ENCODE measurements at regions not wholly inside any gene's neighbourhood (a gene's known extent, or its start where the extent isn't known, plus 50 kb on each side); places are given as distances from the start of the nearest gene placed in this dataset.
"Not testable (repeated sequence)": the region's sequence is repeated elsewhere in the genome, so short reads cannot be mapped to it uniquely, and the experiment has no call there.

- DNase-seq (ENCODE audit: low spot score): no peak
These were observed 188.4 kb downstream of the PAH start for GRCh38 chr12:102728506-102729242.

- no peak for DNase-seq (ENCODE audit: low spot score)
These were observed 190.4 kb downstream of the PAH start for GRCh38 chr12:102726686-102727085.

GRCh38 chr12:102722147-102722546 lies 194.9 kb downstream of the PAH start:
- DNase-seq (ENCODE audit: low spot score): no peak

- DNase-seq (ENCODE audit: low spot score): no peak
These were observed 208.9 kb downstream of the PAH start for GRCh38 chr12:102708108-102708507.

- peak; percentile 43 for DNase-seq (ENCODE audit: low spot score)
These were observed 214.5 kb downstream of the PAH start for GRCh38 chr12:102702447-102703114.

- DNase-seq (ENCODE audit: low spot score): no peak
These were observed 215.7 kb upstream of the IGF1 start for GRCh38 chr12:102696045-102696444.

- DNase-seq (ENCODE audit: low spot score): no peak
These were observed 214.5 kb upstream of the IGF1 start for GRCh38 chr12:102694903-102695302.

- no peak for DNase-seq (ENCODE audit: low spot score)
These were observed 211.6 kb upstream of the IGF1 start for GRCh38 chr12:102691773-102692555.

- no peak for DNase-seq (ENCODE audit: low spot score)
These were observed 209.9 kb upstream of the IGF1 start for GRCh38 chr12:102690253-102690652.

- DNase-seq (ENCODE audit: low spot score): no peak
These were observed 209.3 kb upstream of the IGF1 start for GRCh38 chr12:102689701-102690100.

- no peak for DNase-seq (ENCODE audit: low spot score)
These were observed 207.2 kb upstream of the IGF1 start for GRCh38 chr12:102687523-102687922.

- DNase-seq (ENCODE audit: low spot score): no peak
These were observed 205.5 kb upstream of the IGF1 start for GRCh38 chr12:102685841-102686240.

GRCh38 chr12:102685172-102685571 lies 204.8 kb upstream of the IGF1 start:
- no peak for DNase-seq (ENCODE audit: low spot score)

- no peak for DNase-seq (ENCODE audit: low spot score)
These were observed 202.3 kb upstream of the IGF1 start for GRCh38 chr12:102682366-102683289.

GRCh38 chr12:102681747-102682146 lies 201.4 kb upstream of the IGF1 start:
- no peak for DNase-seq (ENCODE audit: low spot score)

GRCh38 chr12:102681309-102681708 lies 200.9 kb upstream of the IGF1 start:
- no peak for DNase-seq (ENCODE audit: low spot score)

GRCh38 chr12:102680304-102680703 lies 199.9 kb upstream of the IGF1 start:
- no peak for DNase-seq (ENCODE audit: low spot score)

- no peak for DNase-seq (ENCODE audit: low spot score)
These were observed 196.4 kb upstream of the IGF1 start for GRCh38 chr12:102676812-102677211.

GRCh38 chr12:102675672-102676071 lies 195.3 kb upstream of the IGF1 start:
- DNase-seq (ENCODE audit: low spot score): no peak

GRCh38 chr12:102673606-102674005 lies 193.2 kb upstream of the IGF1 start:
- DNase-seq (ENCODE audit: low spot score): no peak

GRCh38 chr12:102672212-102672611 lies 191.8 kb upstream of the IGF1 start:
- DNase-seq (ENCODE audit: low spot score): not testable (repeated sequence)

- DNase-seq (ENCODE audit: low spot score): no peak
These were observed 188.7 kb upstream of the IGF1 start for GRCh38 chr12:102669056-102669455.

All from LoVo (cell line).